Neural progenitor cell (in vitro differentiated cells): ENCODE measurements at regions not wholly inside any gene's neighbourhood (a gene's known extent, or its start where the extent isn't known, plus 50 kb on each side); places are given as distances from the start of the nearest gene placed in this dataset.

Source experiments
- DNase-seq: peaks from one replicate; pipeline ENCODE4 v3.0.0-alpha.2; 2016; ENCODE audit warnings: low spot score
- H2AFZ ChIP-seq: fragments of 200-600 bp; sonication (generic); replicated peaks from 2 replicates; pipeline ENCODE4 v1.6.1; 2016; ENCODE audit warnings: antibody characterized with exemption
- H3F3A ChIP-seq: fragments of 200-600 bp; sonication (generic); 2 replicates; pipeline ENCODE4 v1.6.1; 2016; ENCODE audit warnings: antibody characterized with exemption, low read depth
- H3K27ac ChIP-seq: fragments of 200-600 bp; sonication (generic); 2 replicates; pipeline ENCODE4 v1.5.1; 2016; ENCODE audit warnings: mild to moderate bottlenecking
- H3K27me3 ChIP-seq: fragments of 200-600 bp; sonication (generic); 2 replicates; pipeline ENCODE4 v1.6.1; 2016; ENCODE audit warnings: mild to moderate bottlenecking, moderate library complexity
- H3K36me3 ChIP-seq: fragments of 200-600 bp; sonication (generic); 2 replicates; pipeline ENCODE4 v1.5.1; 2016
- H3K4me1 ChIP-seq: fragments of 200-600 bp; sonication (generic); 2 replicates; pipeline ENCODE4 v1.6.1; 2016; ENCODE audit warnings: mixed run types
- H3K4me2 ChIP-seq: fragments of 200-600 bp; sonication (generic); 2 replicates; pipeline ENCODE4 v1.6.1; 2016
- H3K4me3 ChIP-seq: fragments of 200-600 bp; sonication (generic); 2 replicates; pipeline ENCODE4 v1.5.1; 2016
- H3K79me2 ChIP-seq: fragments of 200-600 bp; sonication (generic); 2 replicates; pipeline ENCODE4 v1.6.1; 2016; ENCODE audit warnings: low read depth
- H3K9ac ChIP-seq: fragments of 200-600 bp; sonication (generic); 2 replicates; pipeline ENCODE4 v1.6.1; 2016
- H3K9me3 ChIP-seq: fragments of 200-600 bp; sonication (generic); 2 replicates; pipeline ENCODE4 v1.5.1; 2016; ENCODE audit warnings: low read depth
- H4K20me1 ChIP-seq: fragments of 200-600 bp; sonication (generic); 2 replicates; pipeline ENCODE4 v1.6.1; 2016; ENCODE audit warnings: low read depth
- H3K27ac Mint-ChIP-seq: 3 replicates; pipeline ENCODE4 v1.8.0; 2021; ENCODE audit warnings: mixed read lengths
- H3K27me3 Mint-ChIP-seq: 2 replicates; pipeline ENCODE4 v1.8.0; 2022; ENCODE audit warnings: low read depth, mild to moderate bottlenecking, inconsistent platforms, moderate library complexity, mixed read lengths; ENCODE audit not compliant: insufficient read depth
- H3K36me3 Mint-ChIP-seq: 3 replicates; pipeline ENCODE4 v1.8.0; 2021; ENCODE audit warnings: mixed read lengths
- H3K4me1 Mint-ChIP-seq: 3 replicates; pipeline ENCODE4 v1.8.0; 2021; ENCODE audit warnings: mixed read lengths
- H3K4me3 Mint-ChIP-seq: 3 replicates; pipeline ENCODE4 v1.8.0; 2021; ENCODE audit warnings: mild to moderate bottlenecking, moderate library complexity, mixed read lengths
- H3K9me3 Mint-ChIP-seq: 3 replicates; pipeline ENCODE4 v1.8.0; 2020; ENCODE audit warnings: mixed read lengths
- CTCF ChIP-seq: fragments of 200-600 bp; sonication (generic); IDR thresholded peaks from 2 replicates; pipeline ENCODE4 v1.5.1; 2017; ENCODE audit warnings: antibody characterized with exemption, mild to moderate bottlenecking
- EZH2 ChIP-seq: fragments of 200-600 bp; sonication (generic); IDR thresholded peaks from 2 replicates; pipeline ENCODE4 v1.6.1; 2017; ENCODE audit warnings: antibody characterized with exemption, mild to moderate bottlenecking, moderate library complexity
- EZH2phosphoT487 ChIP-seq: fragments of 200-600 bp; sonication (generic); IDR thresholded peaks from 2 replicates; pipeline ENCODE4 v1.6.1; 2017; ENCODE audit warnings: antibody characterized with exemption

DNA sequence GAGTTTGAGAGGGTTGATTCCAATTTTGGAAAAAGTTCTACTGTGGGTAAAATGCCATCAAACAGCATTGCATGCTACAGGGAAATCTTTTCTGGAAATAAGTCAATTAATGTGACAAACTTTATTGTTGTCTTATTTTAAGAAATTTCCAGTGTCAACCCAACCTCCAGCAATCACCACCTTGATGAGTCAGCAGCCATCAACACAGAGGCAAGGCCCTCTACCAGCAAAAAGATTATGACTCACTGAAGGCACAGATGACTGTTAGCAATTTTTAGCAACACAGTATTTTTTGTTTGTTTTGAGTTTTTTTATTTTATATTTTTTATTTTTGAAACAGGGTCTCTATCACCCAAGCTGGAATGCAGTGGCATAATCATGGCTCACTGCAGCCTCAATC, 165.4 kb upstream of the C1QTNF7 start:
- H3K9me3 ChIP-seq: no peaks in the 10 kb centered on the region
- H3K4me1 ChIP-seq: peaks cover 13% of the 10 kb centered on the region
- no peaks in the 10 kb centered on the region for H3K36me3 Mint-ChIP-seq
- DNase-seq: no peak
- H3K4me3 ChIP-seq: no peak overlapping the region
- no peak overlapping the region for H2AFZ ChIP-seq
- no peak for TF ChIP-seq CTCF
- H4K20me1 ChIP-seq: no peaks in the 10 kb centered on the region
- H3F3A ChIP-seq: no peaks in the 10 kb centered on the region
- no peak overlapping the region for H3K4me3 Mint-ChIP-seq
- H3K4me1 Mint-ChIP-seq: peaks cover 2% of the 10 kb centered on the region
- no peak overlapping the region for H3K4me2 ChIP-seq
- H3K79me2 ChIP-seq: no peaks in the 10 kb centered on the region
- no peak overlapping the region for H3K27ac Mint-ChIP-seq
- no peaks in the 10 kb centered on the region for H3K36me3 ChIP-seq
- no peaks in the 10 kb centered on the region for H3K9me3 Mint-ChIP-seq
- no peak overlapping the region for H3K27ac ChIP-seq
- no peak overlapping the region for H3K9ac ChIP-seq
- no peaks in the 10 kb centered on the region for H3K27me3 ChIP-seq
- H3K27me3 Mint-ChIP-seq: no peaks in the 10 kb centered on the region

DNA sequence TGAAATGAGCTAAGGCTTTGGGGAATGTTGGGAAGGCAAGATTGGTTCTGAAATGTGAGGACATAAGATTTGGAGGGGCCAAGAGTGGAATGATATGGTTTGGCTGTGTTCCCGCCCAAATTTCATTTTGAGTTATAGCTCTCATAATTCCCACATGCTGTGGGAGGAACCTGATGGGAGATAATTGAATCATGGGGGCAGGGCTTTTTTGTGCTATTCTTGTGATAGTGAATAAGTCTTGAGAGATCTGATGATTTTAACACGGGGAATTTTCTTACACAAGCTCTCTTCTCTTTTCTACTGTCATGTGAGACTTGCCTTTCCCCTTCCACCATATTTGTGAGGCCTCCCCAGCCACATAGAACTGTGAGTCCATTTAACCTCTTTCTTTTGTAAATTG, 157.6 kb upstream of the C1QTNF7 start:
- H3K36me3 Mint-ChIP-seq: no peaks in the 10 kb centered on the region
- TF ChIP-seq CTCF (no peak), EZH2 (no peak), EZH2phosphoT487 (no peak)
- no peak overlapping the region for H3K9ac ChIP-seq
- no peak overlapping the region for H2AFZ ChIP-seq
- no peak overlapping the region for H3K4me3 ChIP-seq
- H3K4me3 Mint-ChIP-seq: no peak overlapping the region
- no peak for DNase-seq
- no peak overlapping the region for H3K4me2 ChIP-seq
- H3K4me1 ChIP-seq: no peaks in the 10 kb centered on the region
- H3K9me3 ChIP-seq: no peaks in the 10 kb centered on the region
- no peaks in the 10 kb centered on the region for H3K4me1 Mint-ChIP-seq
- H3K9me3 Mint-ChIP-seq: peaks cover 26% of the 10 kb centered on the region
- H3F3A ChIP-seq: no peaks in the 10 kb centered on the region
- no peaks in the 10 kb centered on the region for H4K20me1 ChIP-seq
- no peak overlapping the region for H3K27ac Mint-ChIP-seq
- H3K27me3 Mint-ChIP-seq: no peaks in the 10 kb centered on the region
- H3K36me3 ChIP-seq: no peaks in the 10 kb centered on the region
- no peaks in the 10 kb centered on the region for H3K79me2 ChIP-seq
- no peaks in the 10 kb centered on the region for H3K27me3 ChIP-seq
- no peak overlapping the region for H3K27ac ChIP-seq

GRCh38 chr4:15286041-15286440, 141.8 kb upstream of the C1QTNF7 start:
- H3K4me3 ChIP-seq: no peak overlapping the region
- H3K4me1 ChIP-seq: no peaks in the 10 kb centered on the region
- H3K36me3 Mint-ChIP-seq: no peaks in the 10 kb centered on the region
- no peaks in the 10 kb centered on the region for H3K27me3 ChIP-seq
- TF ChIP-seq EZH2: no peak
- H3F3A ChIP-seq: no peaks in the 10 kb centered on the region
- no peak overlapping the region for H2AFZ ChIP-seq
- H3K27me3 Mint-ChIP-seq: peaks cover 1% of the 10 kb centered on the region
- H3K4me2 ChIP-seq: no peak overlapping the region
- no peaks in the 10 kb centered on the region for H3K79me2 ChIP-seq
- H3K9me3 ChIP-seq: no peaks in the 10 kb centered on the region
- H3K27ac ChIP-seq: no peak overlapping the region
- H3K9ac ChIP-seq: no peak overlapping the region
- H3K4me3 Mint-ChIP-seq: no peak overlapping the region
- no peak overlapping the region for H3K27ac Mint-ChIP-seq
- DNase-seq: no peak
- no peaks in the 10 kb centered on the region for H3K9me3 Mint-ChIP-seq
- H3K4me1 Mint-ChIP-seq: no peaks in the 10 kb centered on the region
- no peaks in the 10 kb centered on the region for H4K20me1 ChIP-seq
- no peaks in the 10 kb centered on the region for H3K36me3 ChIP-seq

DNA sequence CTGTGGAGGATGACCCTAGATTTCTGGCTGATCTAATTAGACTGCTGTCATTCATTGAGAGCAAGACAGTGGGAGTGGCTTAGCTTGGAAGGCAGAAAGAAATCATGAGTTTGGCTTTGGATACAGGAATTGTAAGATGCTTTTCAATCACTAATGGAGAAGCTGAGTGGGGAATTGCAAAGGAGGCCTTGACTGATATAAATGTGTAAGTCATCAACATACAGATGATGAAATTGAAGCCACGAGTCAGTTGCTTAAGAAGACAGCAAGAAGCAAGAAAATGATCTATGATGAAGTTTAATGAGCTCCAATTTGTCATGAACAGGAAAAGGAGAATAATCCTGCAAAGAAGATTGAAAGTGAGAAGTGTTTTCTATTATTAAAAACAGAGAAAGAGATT, 136.7 kb upstream of the C1QTNF7 start:
- H3K27me3 Mint-ChIP-seq: no peaks in the 10 kb centered on the region
- no peaks in the 10 kb centered on the region for H3K9me3 Mint-ChIP-seq
- Histone ChIP-seq H3K27ac (no peak overlapping the region), H3K4me3 (no peak overlapping the region), H3F3A (no peaks in the 10 kb centered on the region), H3K27me3 (no peaks in the 10 kb centered on the region), H4K20me1 (no peaks in the 10 kb centered on the region), H3K36me3 (no peaks in the 10 kb centered on the region), H3K9ac (no peak overlapping the region), H2AFZ (no peak overlapping the region), H3K4me2 (no peak overlapping the region), H3K4me1 (peaks cover 4% of the 10 kb centered on the region), H3K9me3 (no peaks in the 10 kb centered on the region), H3K79me2 (no peaks in the 10 kb centered on the region)
- no peaks in the 10 kb centered on the region for H3K4me1 Mint-ChIP-seq
- H3K4me3 Mint-ChIP-seq: no peak overlapping the region
- H3K27ac Mint-ChIP-seq: no peak overlapping the region
- H3K36me3 Mint-ChIP-seq: no peaks in the 10 kb centered on the region
- DNase-seq: no peak
- TF ChIP-seq EZH2phosphoT487 (no peak), EZH2 (no peak), CTCF (no peak)
